IMR-90 (cell line): ENCODE measurements at regions not wholly inside any gene's neighbourhood (a gene's known extent, or its start where the extent isn't known, plus 50 kb on each side); places are given as distances from the start of the nearest gene placed in this dataset.

Experiments used
- ATAC-seq: fragments of 200-7000 bp; cut with Tn5 transposase; 2 replicates; pipeline ENCODE4 v1.9.1; 2020; ENCODE audit warnings: low read depth, mild to moderate bottlenecking, moderate library complexity
- BruUV-seq: library from RNA; stranded (reverse); fragments of 400-500 nt; replicated peaks from 2 replicates; lab custom pipeline; 2021; lab: Mats Ljungman, UMichigan
- CTCF ChIA-PET: fragments of 300-600 bp; formaldehyde crosslinking; extraction: SDS; loops from one replicate; lab custom pipeline; 2021; ENCODE audit warnings: antibody characterized with exemption; lab: Yijun Ruan, JAX
- POLR2A ChIA-PET: fragments of 300-600 bp; sonication (Branson Sonifier 250); formaldehyde crosslinking; loops from one replicate; lab custom pipeline; 2022; ENCODE audit warnings: antibody characterized with exemption; ENCODE audit not compliant: unreplicated experiment; lab: Charles Lee
- DNase-seq: peaks from one replicate; pipeline ENCODE4 v3.0.0; 2013
- H2AFZ ChIP-seq: replicated peaks from 2 replicates; pipeline ENCODE3; 2013; ENCODE audit warnings: low read length, mild to moderate bottlenecking; ENCODE audit not compliant: poor library complexity
- H2AK5ac ChIP-seq: 2 replicates; pipeline ENCODE4 v1.6.1; 2013; ENCODE audit warnings: low read depth, low read length, inconsistent platforms
- H2AK9ac ChIP-seq: replicated peaks from 2 replicates; pipeline ENCODE3; 2013; ENCODE audit warnings: mild to moderate bottlenecking, low read depth, low read length, moderate library complexity; ENCODE audit not compliant: poor library complexity
- H2BK120ac ChIP-seq: 2 replicates; pipeline ENCODE4 v1.6.1; 2013; ENCODE audit warnings: low read depth, low read length, inconsistent platforms
- H2BK15ac ChIP-seq: 3 replicates; pipeline ENCODE4 v1.6.1; 2013; ENCODE audit warnings: low read depth, low read length, inconsistent platforms
- H2BK20ac ChIP-seq: 2 replicates; pipeline ENCODE4 v1.6.1; 2013; ENCODE audit warnings: low read depth, mild to moderate bottlenecking, inconsistent platforms, low read length, moderate library complexity
- H2BK5ac ChIP-seq: 2 replicates; pipeline ENCODE4 v1.6.1; 2013; ENCODE audit warnings: mild to moderate bottlenecking, low read depth, low read length, inconsistent platforms; ENCODE audit not compliant: poor library complexity, severe bottlenecking
- H3K14ac ChIP-seq: replicated peaks from 2 replicates; pipeline ENCODE4 v1.6.1; 2013; ENCODE audit warnings: low read depth, low read length, inconsistent platforms
- H3K18ac ChIP-seq: 2 replicates; pipeline ENCODE4 v1.6.1; 2013; ENCODE audit warnings: low read depth, low read length, control low read depth
- H3K23ac ChIP-seq: 2 replicates; pipeline ENCODE4 v1.6.1; 2013; ENCODE audit warnings: low read depth, low read length, inconsistent platforms
- H3K27ac ChIP-seq: 2 replicates; pipeline ENCODE4 v1.5.1; 2013; ENCODE audit warnings: mild to moderate bottlenecking, control low read depth, low read length; ENCODE audit not compliant: insufficient read depth
- H3K27me3 ChIP-seq: 2 replicates; pipeline ENCODE4 v1.6.1; 2013; ENCODE audit warnings: low read length; ENCODE audit not compliant: control insufficient read depth, insufficient read depth
- H3K36me3 ChIP-seq: 2 replicates; pipeline ENCODE4 v1.6.1; 2013; ENCODE audit warnings: low read length, mixed read lengths; ENCODE audit not compliant: control insufficient read depth, insufficient read depth
- H3K4ac ChIP-seq: 2 replicates; pipeline ENCODE4 v1.6.1; 2013; ENCODE audit warnings: low read depth, low read length, inconsistent platforms
- H3K4me1 ChIP-seq: 2 replicates; pipeline ENCODE4 v1.6.1; 2013; ENCODE audit warnings: low read length, mixed read lengths; ENCODE audit not compliant: control insufficient read depth, insufficient read depth
- H3K4me2 ChIP-seq: 2 replicates; pipeline ENCODE4 v1.6.1; 2013; ENCODE audit warnings: low read depth, mild to moderate bottlenecking, control low read depth, low read length, moderate library complexity
- H3K4me3 ChIP-seq: 2 replicates; pipeline ENCODE4 v1.5.1; 2013; ENCODE audit warnings: low read depth, mild to moderate bottlenecking, control low read depth, low read length, moderate library complexity; ENCODE audit not compliant: insufficient read depth
- H3K56ac ChIP-seq: 2 replicates; pipeline ENCODE4 v1.6.1; 2013; ENCODE audit warnings: low read length, inconsistent platforms; ENCODE audit not compliant: insufficient read depth; ENCODE audit errors: extremely low read depth
- H3K79me1 ChIP-seq, 2 experiments: 2 replicates each; pipeline ENCODE4 v1.6.1; 2013; ENCODE audit warnings: low read length in 2 of 2, inconsistent platforms in 1 of 2, low read depth in 1 of 2
- H3K9ac ChIP-seq: 2 replicates; pipeline ENCODE4 v1.6.1; 2013; ENCODE audit warnings: low read depth, low read length, control low read depth
- H3K9me1 ChIP-seq: 2 replicates; pipeline ENCODE4 v1.6.1; 2013; ENCODE audit warnings: low read length, inconsistent platforms; ENCODE audit not compliant: insufficient read depth
- H3K9me3 ChIP-seq: 2 replicates; pipeline ENCODE4 v1.6.1; 2013; ENCODE audit warnings: low read length; ENCODE audit not compliant: control insufficient read depth, insufficient read depth
- H4K20me1 ChIP-seq: 2 replicates; pipeline ENCODE4 v1.6.1; 2013; ENCODE audit warnings: low read length, inconsistent platforms; ENCODE audit not compliant: insufficient read depth
- H4K5ac ChIP-seq: 2 replicates; pipeline ENCODE4 v1.6.1; 2013; ENCODE audit warnings: mild to moderate bottlenecking, low read depth, low read length, control low read depth
- H4K8ac ChIP-seq, 2 experiments: 2 replicates each; pipeline ENCODE4 v1.6.1; 2013; ENCODE audit warnings: low read depth in 2 of 2, low read length in 2 of 2, control low read depth in 1 of 2, inconsistent platforms in 1 of 2
- H4K91ac ChIP-seq: 2 replicates; pipeline ENCODE4 v1.6.1; 2013; ENCODE audit warnings: low read depth, low read length, inconsistent platforms; ENCODE audit not compliant: insufficient read depth
- BHLHE40 ChIP-seq: fragments of 150-350 bp; IDR thresholded peaks from 2 replicates; pipeline ENCODE4 v1.6.1; 2016; ENCODE audit warnings: mild to moderate bottlenecking, low read depth, low read length
- CEBPB ChIP-seq: IDR thresholded peaks from 2 replicates; pipeline ENCODE4 v1.6.1; 2012; ENCODE audit warnings: low read depth, low read length, improper control_type of control experiment
- CHD1 ChIP-seq: IDR thresholded peaks from 2 replicates; pipeline ENCODE4 v1.6.1; 2012; ENCODE audit warnings: low read depth, low read length, improper control_type of control experiment
- MAFK ChIP-seq: IDR thresholded peaks from 2 replicates; pipeline ENCODE4 v1.6.1; 2012; ENCODE audit warnings: low read depth, low read length, improper control_type of control experiment
- MXI1 ChIP-seq: IDR thresholded peaks from 2 replicates; pipeline ENCODE4 v1.6.1; 2012; ENCODE audit warnings: low read depth, mild to moderate bottlenecking, low read length, moderate library complexity, borderline replicate concordance
- RAD21 ChIP-seq: IDR thresholded peaks from 2 replicates; pipeline ENCODE4 v1.6.1; 2012; ENCODE audit warnings: low read length, improper control_type of control experiment
- RCOR1 ChIP-seq: IDR thresholded peaks from 2 replicates; pipeline ENCODE4 v1.6.1; 2012; ENCODE audit warnings: mild to moderate bottlenecking, low read length, improper control_type of control experiment; ENCODE audit not compliant: insufficient replicate concordance
- RFX5 ChIP-seq: IDR thresholded peaks from 2 replicates; pipeline ENCODE4 v1.8.0; 2012; ENCODE audit warnings: low read depth, mild to moderate bottlenecking, low read length, moderate library complexity
- SMC3 ChIP-seq: fragments of 150-350 bp; IDR thresholded peaks from 2 replicates; pipeline ENCODE4 v1.6.1; 2016; ENCODE audit warnings: low read depth, mild to moderate bottlenecking, antibody characterized with exemption, low read length, moderate library complexity
- WGBS, 2 experiments: methylation state at CpG; one replicate each; pipeline versions ENCODE4 v1.1.5 to v1.1.7; 2013; ENCODE audit warnings: missing lambda C conversion rate in 2 of 2; ENCODE audit not compliant: insufficient read length in 1 of 2; ENCODE audit errors: extremely low coverage in 2 of 2; 5-methylcytosine and 5-hydroxymethylcytosine counted together
- dilution Hi-C: fragments of 300-500 bp; cut with HindIII; formaldehyde crosslinking; loops from one replicate; pipeline ENCODE4 v1.14.3; 2018; ENCODE audit warnings: low sequenced_read_pairs; ENCODE audit not compliant: unreplicated experiment
- in situ Hi-C: fragments of 300-500 bp; cut with MboI; formaldehyde crosslinking; loops from 3 replicates; pipeline ENCODE4 v1.14.3; 2019; ENCODE audit warnings: low sequenced_read_pairs, inconsistent platforms, mixed read lengths
- intact Hi-C: fragments of 100-400 bp; cut with micrococcal nuclease; formaldehyde crosslinking; loops from 2 replicates; pipeline ENCODE4 v1.10.0; 2022
- TF ChIP-seq, protein P1 (sequence below): fragments of 150-350 bp; IDR thresholded peaks from 2 replicates; pipeline ENCODE4 v1.6.1; 2016; ENCODE audit warnings: low read depth, mild to moderate bottlenecking, low read length, moderate library complexity, borderline replicate concordance
- TF ChIP-seq, protein P2 (sequence below): fragments of 150-350 bp; IDR thresholded peaks from 2 replicates; pipeline ENCODE4 v1.6.1; 2017; ENCODE audit warnings: mild to moderate bottlenecking, antibody characterized with exemption, low read length, low read depth

DNA sequence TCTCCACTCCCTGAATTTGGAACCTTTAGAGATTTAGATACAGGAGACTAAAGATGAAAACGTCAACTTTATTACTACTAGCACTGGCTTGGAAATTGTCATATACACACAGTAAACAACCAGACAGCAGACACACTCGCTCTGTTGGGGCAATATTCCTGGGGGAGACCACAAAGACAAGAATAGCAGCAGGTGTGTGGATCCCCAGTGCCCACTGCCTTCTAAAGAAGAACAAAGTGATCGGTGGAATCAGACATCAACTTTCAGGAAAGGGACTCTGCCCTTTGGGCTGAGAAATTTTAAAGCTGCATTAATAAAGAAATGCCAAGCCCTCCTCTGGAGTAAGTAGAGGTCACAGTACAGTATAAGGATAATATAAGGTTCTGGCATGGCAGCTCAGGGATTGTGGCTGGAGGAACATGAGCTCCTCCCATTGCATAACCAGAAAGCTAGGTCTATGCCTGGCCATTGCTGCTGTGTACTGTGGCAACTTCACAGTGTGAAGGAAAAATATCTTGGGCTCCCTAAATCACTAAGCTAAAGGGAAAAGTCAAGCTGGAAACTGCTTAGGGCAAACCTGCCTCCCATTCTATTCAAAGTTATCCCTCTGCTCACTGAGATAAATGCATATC, 57.1 kb upstream of the ANKRD1 start:
- no peak for DNase-seq
- H3K9ac ChIP-seq, result no peak overlapping the region
- no peak overlapping the region for H3K23ac ChIP-seq
- no peaks in the 10 kb centered on the region for H3K4me1 ChIP-seq
- no peak overlapping the region for H2BK120ac ChIP-seq
- 0 out of 2 replicates have a peak, but pooled peaks cover 2% of the 10 kb centered on the region for H3K9me1 ChIP-seq
- no peaks in the 10 kb centered on the region for H4K20me1 ChIP-seq
- no peaks in the 10 kb centered on the region for H3K36me3 ChIP-seq
- TF ChIP-seq, protein P1, sequence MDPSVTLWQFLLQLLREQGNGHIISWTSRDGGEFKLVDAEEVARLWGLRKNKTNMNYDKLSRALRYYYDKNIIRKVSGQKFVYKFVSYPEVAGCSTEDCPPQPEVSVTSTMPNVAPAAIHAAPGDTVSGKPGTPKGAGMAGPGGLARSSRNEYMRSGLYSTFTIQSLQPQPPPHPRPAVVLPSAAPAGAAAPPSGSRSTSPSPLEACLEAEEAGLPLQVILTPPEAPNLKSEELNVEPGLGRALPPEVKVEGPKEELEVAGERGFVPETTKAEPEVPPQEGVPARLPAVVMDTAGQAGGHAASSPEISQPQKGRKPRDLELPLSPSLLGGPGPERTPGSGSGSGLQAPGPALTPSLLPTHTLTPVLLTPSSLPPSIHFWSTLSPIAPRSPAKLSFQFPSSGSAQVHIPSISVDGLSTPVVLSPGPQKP, result no peak
- TF ChIP-seq CHD1, result no peak
- TF ChIP-seq, protein P2, sequence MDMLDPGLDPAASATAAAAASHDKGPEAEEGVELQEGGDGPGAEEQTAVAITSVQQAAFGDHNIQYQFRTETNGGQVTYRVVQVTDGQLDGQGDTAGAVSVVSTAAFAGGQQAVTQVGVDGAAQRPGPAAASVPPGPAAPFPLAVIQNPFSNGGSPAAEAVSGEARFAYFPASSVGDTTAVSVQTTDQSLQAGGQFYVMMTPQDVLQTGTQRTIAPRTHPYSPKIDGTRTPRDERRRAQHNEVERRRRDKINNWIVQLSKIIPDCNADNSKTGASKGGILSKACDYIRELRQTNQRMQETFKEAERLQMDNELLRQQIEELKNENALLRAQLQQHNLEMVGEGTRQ, result no peak
- TF ChIP-seq RFX5, result no peak
- no peak for TF ChIP-seq MAFK
- no peak for TF ChIP-seq RAD21
- TF ChIP-seq MXI1, result no peak
- TF ChIP-seq SMC3, result no peak
- no peak for TF ChIP-seq RCOR1
- no peak for TF ChIP-seq BHLHE40
- TF ChIP-seq CEBPB, result no peak
- H4K5ac ChIP-seq, result no peak overlapping the region
- H3K79me1 ChIP-seq, result no peaks in the 10 kb centered on the region
- no peak overlapping the region for H3K56ac ChIP-seq
- H3K27ac ChIP-seq, result no peak overlapping the region
- intact Hi-C loops (loop anchor here (2.0 kb wide), 1 partner anchor 15 kb away; no protein-coding TSS in a partner anchor), in situ Hi-C loops (no loop called here), dilution Hi-C loops (no loop called here)
- no peak overlapping the region for H3K4me3 ChIP-seq
- no peak overlapping the region for H3K14ac ChIP-seq
- no peak overlapping the region for H2BK5ac ChIP-seq
- H3K18ac ChIP-seq, result no peak overlapping the region
- no peak overlapping the region for H3K4me2 ChIP-seq
- H4K8ac ChIP-seq, result no peak overlapping the region
- H2AK9ac ChIP-seq, result no peak overlapping the region
- no peak overlapping the region for H3K4ac ChIP-seq
- H2BK20ac ChIP-seq, result no peak overlapping the region
- H4K91ac ChIP-seq, result no peak overlapping the region
- ChIA-PET POLR2A (no interaction called here), CTCF (no interaction called here)
- H2BK15ac ChIP-seq, result no peak overlapping the region
- ATAC-seq, result no peak
- no peaks in the 10 kb centered on the region for H3K9me3 ChIP-seq
- H2AFZ ChIP-seq, result no peak overlapping the region
- H2AK5ac ChIP-seq, result no peak overlapping the region
- H3K27me3 ChIP-seq, result no peaks in the 10 kb centered on the region
- no CpG with 5 or more reads among the region's 3 CpGs for WGBS, 2 experiments
- BruUV-seq, result no TSS peak
